ENCODE measurements at regions not wholly inside any gene's neighbourhood (a gene's known extent, or its start where the extent isn't known, plus 50 kb on each side); places are given as distances from the start of the nearest gene placed in this dataset.

- TF ChIP-seq POLR2AphosphoS5 (IDR thresholded peaks at IDR 0.05; ENCODE audit: low read depth, low read length) (no peak), REST (IDR thresholded peaks at IDR 0.05; ENCODE audit: insufficient read depth in 1 of 2, low read depth in 2 of 2, low read length in 2 of 2) (no peak)
Observed at GRCh38 chr1:199688774-199689173, 338.7 kb upstream of the NR5A2 start.

Data from PFSK-1 (cell line).